ENCODE measurements at regions not wholly inside any gene's neighbourhood (a gene's known extent, or its start where the extent isn't known, plus 50 kb on each side); places are given as distances from the start of the nearest gene placed in this dataset.

GRCh38 chr5:68749631-68750030 is 344.2 kb upstream of the SLC30A5 start:
- TF ChIP-seq, protein P1, sequence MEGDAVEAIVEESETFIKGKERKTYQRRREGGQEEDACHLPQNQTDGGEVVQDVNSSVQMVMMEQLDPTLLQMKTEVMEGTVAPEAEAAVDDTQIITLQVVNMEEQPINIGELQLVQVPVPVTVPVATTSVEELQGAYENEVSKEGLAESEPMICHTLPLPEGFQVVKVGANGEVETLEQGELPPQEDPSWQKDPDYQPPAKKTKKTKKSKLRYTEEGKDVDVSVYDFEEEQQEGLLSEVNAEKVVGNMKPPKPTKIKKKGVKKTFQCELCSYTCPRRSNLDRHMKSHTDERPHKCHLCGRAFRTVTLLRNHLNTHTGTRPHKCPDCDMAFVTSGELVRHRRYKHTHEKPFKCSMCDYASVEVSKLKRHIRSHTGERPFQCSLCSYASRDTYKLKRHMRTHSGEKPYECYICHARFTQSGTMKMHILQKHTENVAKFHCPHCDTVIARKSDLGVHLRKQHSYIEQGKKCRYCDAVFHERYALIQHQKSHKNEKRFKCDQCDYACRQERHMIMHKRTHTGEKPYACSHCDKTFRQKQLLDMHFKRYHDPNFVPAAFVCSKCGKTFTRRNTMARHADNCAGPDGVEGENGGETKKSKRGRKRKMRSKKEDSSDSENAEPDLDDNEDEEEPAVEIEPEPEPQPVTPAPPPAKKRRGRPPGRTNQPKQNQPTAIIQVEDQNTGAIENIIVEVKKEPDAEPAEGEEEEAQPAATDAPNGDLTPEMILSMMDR (IDR thresholded peaks at IDR 0.05), result no peak
- TF ChIP-seq POLR2A (IDR thresholded peaks at IDR 0.05), result no peak
- TF ChIP-seq POLR2AphosphoS5 (IDR thresholded peaks at IDR 0.05), result no peak
- TF ChIP-seq EP300 (IDR thresholded peaks at IDR 0.05; ENCODE audit: low read depth), result no peak

Measured in transverse colon (tissue), 4 donors.